ENCODE measurements at regions not wholly inside any gene's neighbourhood (a gene's known extent, or its start where the extent isn't known, plus 50 kb on each side); places are given as distances from the start of the nearest gene placed in this dataset.

DNA sequence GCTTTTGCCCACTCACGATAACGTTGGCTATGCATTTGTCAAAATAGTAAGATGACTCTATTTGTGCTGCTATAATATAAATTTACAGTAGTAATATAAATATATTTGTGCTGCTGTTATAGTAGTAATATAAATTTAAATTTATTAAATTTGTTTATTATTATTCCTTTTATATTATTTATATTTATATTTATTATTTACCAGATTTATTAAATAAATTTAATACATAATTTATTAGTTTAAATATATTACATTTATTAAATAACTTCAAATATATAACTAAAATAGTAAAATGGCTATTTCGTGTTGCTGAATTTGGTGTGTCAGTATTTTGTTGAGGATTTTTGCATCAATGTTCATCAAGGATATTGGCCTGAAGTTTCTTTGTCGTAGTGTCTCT, 246.5 kb upstream of the FGF16 start:
- DNase-seq (ENCODE audit: low spot score, unreplicated experiment) = no peak
- Mint-ChIP-seq H3K4me3 (ENCODE audit: low read depth) (no peak overlapping the region), H3K36me3 (ENCODE audit: insufficient read depth) (no peaks in the 10 kb centered on the region), H3K9me3 (ENCODE audit: low read depth) (peaks cover 48% of the 10 kb centered on the region), H3K27ac (no peak overlapping the region), H3K4me1 (ENCODE audit: low read depth) (no peaks in the 10 kb centered on the region), H3K27me3 (no peaks in the 10 kb centered on the region)
- TF ChIP-seq, protein P1, sequence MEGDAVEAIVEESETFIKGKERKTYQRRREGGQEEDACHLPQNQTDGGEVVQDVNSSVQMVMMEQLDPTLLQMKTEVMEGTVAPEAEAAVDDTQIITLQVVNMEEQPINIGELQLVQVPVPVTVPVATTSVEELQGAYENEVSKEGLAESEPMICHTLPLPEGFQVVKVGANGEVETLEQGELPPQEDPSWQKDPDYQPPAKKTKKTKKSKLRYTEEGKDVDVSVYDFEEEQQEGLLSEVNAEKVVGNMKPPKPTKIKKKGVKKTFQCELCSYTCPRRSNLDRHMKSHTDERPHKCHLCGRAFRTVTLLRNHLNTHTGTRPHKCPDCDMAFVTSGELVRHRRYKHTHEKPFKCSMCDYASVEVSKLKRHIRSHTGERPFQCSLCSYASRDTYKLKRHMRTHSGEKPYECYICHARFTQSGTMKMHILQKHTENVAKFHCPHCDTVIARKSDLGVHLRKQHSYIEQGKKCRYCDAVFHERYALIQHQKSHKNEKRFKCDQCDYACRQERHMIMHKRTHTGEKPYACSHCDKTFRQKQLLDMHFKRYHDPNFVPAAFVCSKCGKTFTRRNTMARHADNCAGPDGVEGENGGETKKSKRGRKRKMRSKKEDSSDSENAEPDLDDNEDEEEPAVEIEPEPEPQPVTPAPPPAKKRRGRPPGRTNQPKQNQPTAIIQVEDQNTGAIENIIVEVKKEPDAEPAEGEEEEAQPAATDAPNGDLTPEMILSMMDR (IDR thresholded peaks at IDR 0.05; ENCODE audit: unreplicated experiment) = no peak

DNA sequence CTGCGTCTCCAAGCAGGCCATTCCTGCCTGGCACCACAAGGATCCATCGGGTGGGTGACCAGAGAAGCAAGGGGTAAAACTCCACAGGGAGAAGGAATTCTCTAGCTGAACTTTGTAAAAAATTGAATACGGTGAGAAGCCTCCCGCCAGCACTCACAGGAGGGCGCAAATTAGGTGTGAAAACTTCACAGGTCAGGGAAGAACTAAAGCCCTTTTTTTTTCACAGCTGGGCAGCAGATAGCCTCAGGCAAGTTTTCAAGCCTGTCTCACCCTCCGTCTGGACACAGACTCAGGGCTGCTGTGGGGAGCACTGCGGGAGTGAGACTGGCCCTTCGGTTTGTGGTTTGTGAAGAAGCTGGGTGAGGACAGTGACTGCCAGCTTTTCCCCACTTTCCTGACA, 224.1 kb upstream of the FGF16 start:
- H3K27me3 Mint-ChIP-seq = peaks cover 11% of the 10 kb centered on the region
- no peaks in the 10 kb centered on the region for H3K36me3 Mint-ChIP-seq (ENCODE audit: insufficient read depth)
- TF ChIP-seq, protein P1 (IDR thresholded peaks at IDR 0.05; ENCODE audit: unreplicated experiment) = no peak
- H3K27ac Mint-ChIP-seq = no peak overlapping the region
- no peak for DNase-seq (ENCODE audit: low spot score, unreplicated experiment)
- no peak overlapping the region for H3K4me3 Mint-ChIP-seq (ENCODE audit: low read depth)
- H3K4me1 Mint-ChIP-seq (ENCODE audit: low read depth) = no peaks in the 10 kb centered on the region
- H3K9me3 Mint-ChIP-seq (ENCODE audit: low read depth) = peaks cover 40% of the 10 kb centered on the region

DNA sequence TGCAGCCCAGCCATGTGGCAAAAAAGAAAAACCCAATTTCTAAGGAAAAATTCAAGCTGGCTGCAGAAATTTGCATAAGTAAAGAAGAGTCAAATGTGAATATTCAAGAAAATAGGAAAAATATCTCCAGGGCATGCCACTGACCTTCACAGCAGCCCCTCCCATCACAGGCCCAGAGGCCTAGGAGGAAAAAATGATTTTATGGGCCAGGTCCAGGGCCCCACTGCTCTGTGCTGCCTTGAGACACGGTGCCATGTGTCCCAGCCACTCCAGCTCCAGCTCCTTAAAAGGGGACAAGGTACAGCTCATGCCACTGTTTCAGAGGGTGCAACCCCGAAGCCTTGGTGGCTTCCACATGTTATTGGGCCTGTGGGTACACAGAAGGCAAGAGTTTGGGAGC, 182.7 kb upstream of the FGF16 start:
- no peak for DNase-seq (ENCODE audit: low spot score, unreplicated experiment)
- Mint-ChIP-seq H3K36me3 (ENCODE audit: insufficient read depth) (no peaks in the 10 kb centered on the region), H3K4me1 (ENCODE audit: low read depth) (no peaks in the 10 kb centered on the region), H3K9me3 (ENCODE audit: low read depth) (peaks cover 73% of the 10 kb centered on the region), H3K27me3 (no peaks in the 10 kb centered on the region), H3K27ac (no peak overlapping the region), H3K4me3 (ENCODE audit: low read depth) (no peak overlapping the region)
- TF ChIP-seq, protein P1 (IDR thresholded peaks at IDR 0.05; ENCODE audit: unreplicated experiment) = no peak

DNA sequence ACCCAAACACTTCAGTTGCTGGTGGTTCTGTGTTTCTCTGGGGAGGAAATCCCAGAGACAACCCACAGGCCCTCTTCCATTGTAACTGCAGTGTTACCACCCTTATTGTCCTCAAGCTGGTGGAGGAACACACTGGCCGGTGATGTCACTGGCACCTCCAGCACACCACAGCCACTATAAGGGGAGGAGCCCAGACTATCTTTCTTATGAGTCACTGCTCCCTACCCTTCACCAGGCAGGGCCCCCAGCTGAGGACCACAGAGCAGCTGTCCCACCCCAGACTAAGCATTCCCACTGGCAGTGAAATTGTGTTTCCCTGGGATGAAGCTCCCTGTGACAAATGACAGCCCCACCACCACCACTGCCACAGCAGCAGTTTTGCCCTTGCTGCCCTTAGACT, 171.8 kb upstream of the FGF16 start:
- TF ChIP-seq, protein P1 (IDR thresholded peaks at IDR 0.05; ENCODE audit: unreplicated experiment) = no peak
- no peak overlapping the region for H3K27ac Mint-ChIP-seq
- no peaks in the 10 kb centered on the region for H3K4me1 Mint-ChIP-seq (ENCODE audit: low read depth)
- H3K9me3 Mint-ChIP-seq (ENCODE audit: low read depth) = peaks cover 36% of the 10 kb centered on the region
- no peak for DNase-seq (ENCODE audit: low spot score, unreplicated experiment)
- H3K36me3 Mint-ChIP-seq (ENCODE audit: insufficient read depth) = no peaks in the 10 kb centered on the region
- H3K4me3 Mint-ChIP-seq (ENCODE audit: low read depth) = no peak overlapping the region
- H3K27me3 Mint-ChIP-seq = no peaks in the 10 kb centered on the region

DNA sequence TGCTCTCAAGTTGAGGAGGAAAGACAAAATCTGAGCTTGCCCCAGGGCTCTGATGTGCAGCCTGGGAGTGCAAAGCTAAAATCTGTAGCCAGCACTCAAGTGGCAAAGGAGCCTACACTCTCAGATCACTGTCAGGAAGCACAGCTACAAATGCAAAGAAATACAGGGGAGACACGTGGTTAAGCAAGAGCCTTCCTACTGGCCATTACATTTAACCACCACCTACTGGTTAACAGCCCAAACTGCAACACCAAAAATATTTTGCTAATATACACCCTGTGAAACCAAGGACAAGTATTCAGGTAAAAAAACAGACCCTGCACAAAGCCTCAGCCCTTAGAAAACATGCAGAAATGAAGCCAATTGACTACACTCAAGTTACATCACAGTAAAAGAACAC, 170.4 kb upstream of the FGF16 start:
- DNase-seq (ENCODE audit: low spot score, unreplicated experiment) = no peak
- TF ChIP-seq, protein P1 (IDR thresholded peaks at IDR 0.05; ENCODE audit: unreplicated experiment) = no peak
- no peaks in the 10 kb centered on the region for H3K27me3 Mint-ChIP-seq
- peaks cover 2% of the 10 kb centered on the region for H3K36me3 Mint-ChIP-seq (ENCODE audit: insufficient read depth)
- H3K9me3 Mint-ChIP-seq (ENCODE audit: low read depth) = peaks cover 38% of the 10 kb centered on the region
- H3K4me3 Mint-ChIP-seq (ENCODE audit: low read depth) = no peak overlapping the region
- H3K4me1 Mint-ChIP-seq (ENCODE audit: low read depth) = no peaks in the 10 kb centered on the region
- H3K27ac Mint-ChIP-seq = no peak overlapping the region
